Neural progenitor cell (in vitro differentiated cells): ENCODE measurements at regions not wholly inside any gene's neighbourhood (a gene's known extent, or its start where the extent isn't known, plus 50 kb on each side); places are given as distances from the start of the nearest gene placed in this dataset.

Source experiments
- EZH2 ChIP-seq: fragments of 200-600 bp; sonication (generic); IDR thresholded peaks from 2 replicates; pipeline ENCODE4 v1.6.1; 2017; ENCODE audit warnings: antibody characterized with exemption, mild to moderate bottlenecking, moderate library complexity
- EZH2phosphoT487 ChIP-seq: fragments of 200-600 bp; sonication (generic); IDR thresholded peaks from 2 replicates; pipeline ENCODE4 v1.6.1; 2017; ENCODE audit warnings: antibody characterized with exemption
- TF ChIP-seq, protein P1 (sequence below): fragments of 200-600 bp; sonication (generic); IDR thresholded peaks from 2 replicates; pipeline ENCODE4 v1.5.1; 2017; ENCODE audit warnings: antibody characterized with exemption, mild to moderate bottlenecking

DNA sequence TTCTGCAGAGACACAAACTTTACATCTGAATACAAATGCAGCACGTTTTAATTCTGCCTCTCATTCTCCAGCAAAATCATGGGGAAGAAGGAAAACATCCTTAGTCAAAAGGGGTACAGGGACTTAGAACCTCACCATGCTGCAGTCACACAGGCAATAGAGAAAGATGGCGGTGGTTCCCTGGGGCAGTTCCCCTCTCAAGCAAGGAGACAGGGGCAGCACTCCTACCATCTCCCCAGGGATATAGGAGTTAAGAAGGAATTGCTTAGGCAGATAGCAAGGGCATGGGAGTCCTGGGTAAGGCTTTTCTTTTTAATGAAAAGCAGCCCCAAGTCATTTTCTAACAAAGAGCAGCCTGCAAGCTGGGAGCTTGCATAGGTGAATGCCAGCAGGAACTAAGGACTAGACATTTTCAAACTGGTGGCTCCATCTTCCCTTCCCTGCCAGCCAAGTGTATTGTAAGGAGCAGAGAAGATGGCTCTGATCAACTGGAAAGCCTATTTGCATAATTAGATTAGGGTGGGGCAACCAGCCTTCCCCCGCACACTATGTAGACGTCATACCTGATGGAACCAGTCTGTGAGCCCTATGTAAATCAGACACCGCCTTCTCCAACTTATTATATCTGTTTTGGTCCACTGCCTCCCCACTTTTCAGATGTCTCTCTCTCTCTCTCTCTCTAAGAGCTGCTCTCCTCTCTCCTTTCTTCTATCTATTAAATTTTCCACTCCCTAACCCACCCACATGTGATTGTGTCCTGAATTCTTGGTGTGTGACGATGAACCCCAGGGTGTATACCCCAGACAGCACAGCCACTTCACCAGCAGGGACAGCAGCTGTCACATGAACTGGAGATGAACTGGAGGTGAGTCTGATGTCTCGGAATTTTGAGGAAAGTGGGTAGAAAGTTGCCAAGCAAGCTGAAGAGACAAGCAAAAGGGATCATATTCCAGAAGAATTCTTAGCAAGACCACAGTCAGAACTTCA lies 514.5 kb downstream of the IRS2 start:
- TF ChIP-seq EZH2phosphoT487 (no peak), EZH2 (no peak)
- TF ChIP-seq, protein P1, sequence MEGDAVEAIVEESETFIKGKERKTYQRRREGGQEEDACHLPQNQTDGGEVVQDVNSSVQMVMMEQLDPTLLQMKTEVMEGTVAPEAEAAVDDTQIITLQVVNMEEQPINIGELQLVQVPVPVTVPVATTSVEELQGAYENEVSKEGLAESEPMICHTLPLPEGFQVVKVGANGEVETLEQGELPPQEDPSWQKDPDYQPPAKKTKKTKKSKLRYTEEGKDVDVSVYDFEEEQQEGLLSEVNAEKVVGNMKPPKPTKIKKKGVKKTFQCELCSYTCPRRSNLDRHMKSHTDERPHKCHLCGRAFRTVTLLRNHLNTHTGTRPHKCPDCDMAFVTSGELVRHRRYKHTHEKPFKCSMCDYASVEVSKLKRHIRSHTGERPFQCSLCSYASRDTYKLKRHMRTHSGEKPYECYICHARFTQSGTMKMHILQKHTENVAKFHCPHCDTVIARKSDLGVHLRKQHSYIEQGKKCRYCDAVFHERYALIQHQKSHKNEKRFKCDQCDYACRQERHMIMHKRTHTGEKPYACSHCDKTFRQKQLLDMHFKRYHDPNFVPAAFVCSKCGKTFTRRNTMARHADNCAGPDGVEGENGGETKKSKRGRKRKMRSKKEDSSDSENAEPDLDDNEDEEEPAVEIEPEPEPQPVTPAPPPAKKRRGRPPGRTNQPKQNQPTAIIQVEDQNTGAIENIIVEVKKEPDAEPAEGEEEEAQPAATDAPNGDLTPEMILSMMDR, result no peak
